Mucosa of stomach (tissue), 1 donor: ENCODE measurements at regions not wholly inside any gene's neighbourhood (a gene's known extent, or its start where the extent isn't known, plus 50 kb on each side); places are given as distances from the start of the nearest gene placed in this dataset.

Experiments
- H3K27me3 ChIP-seq: one replicate; pipeline ENCODE4 v1.7.0; 2013; ENCODE audit warnings: mild to moderate bottlenecking, low read length; ENCODE audit not compliant: control insufficient read depth, insufficient read depth
- H3K36me3 ChIP-seq: one replicate; pipeline ENCODE4 v1.7.0; 2013; ENCODE audit warnings: low read length; ENCODE audit not compliant: control insufficient read depth, insufficient read depth
- H3K4me1 ChIP-seq: one replicate; pipeline ENCODE4 v1.7.0; 2013; ENCODE audit warnings: mild to moderate bottlenecking, low read length; ENCODE audit not compliant: control insufficient read depth, insufficient read depth
- H3K4me3 ChIP-seq: one replicate; pipeline ENCODE4 v1.7.0; 2013; ENCODE audit warnings: low read length
- H3K9ac ChIP-seq: one replicate; pipeline ENCODE4 v1.7.0; 2013; ENCODE audit warnings: mild to moderate bottlenecking, low read length, moderate library complexity
- H3K9me3 ChIP-seq: one replicate; pipeline ENCODE4 v1.7.0; 2013; ENCODE audit warnings: mild to moderate bottlenecking, low read length, moderate library complexity; ENCODE audit not compliant: control insufficient read depth
- donor health status: Pancreatic carcinoma.

GRCh38 chr3:35523074-35523473, 116.3 kb upstream of the ARPP21 start:
- no peak overlapping the region for H3K4me3 ChIP-seq
- H3K4me1 ChIP-seq, result no peaks in the 10 kb centered on the region
- no peaks in the 10 kb centered on the region for H3K9me3 ChIP-seq
- no peaks in the 10 kb centered on the region for H3K36me3 ChIP-seq
- H3K9ac ChIP-seq, result no peak overlapping the region
- H3K27me3 ChIP-seq, result no peaks in the 10 kb centered on the region

- Histone ChIP-seq H3K9me3 (no peaks in the 10 kb centered on the region), H3K4me3 (no peak overlapping the region), H3K27me3 (no peaks in the 10 kb centered on the region), H3K4me1 (no peaks in the 10 kb centered on the region), H3K36me3 (no peaks in the 10 kb centered on the region), H3K9ac (no peak overlapping the region)
Measured at GRCh38 chr3:35523838-35524237, 115.5 kb upstream of the ARPP21 start.

- Histone ChIP-seq H3K27me3 (no peaks in the 10 kb centered on the region), H3K9me3 (no peaks in the 10 kb centered on the region), H3K4me3 (no peak overlapping the region), H3K36me3 (no peaks in the 10 kb centered on the region), H3K4me1 (no peaks in the 10 kb centered on the region), H3K9ac (no peak overlapping the region)
Measured at GRCh38 chr3:35524856-35525255, 114.5 kb upstream of the ARPP21 start.

- no peaks in the 10 kb centered on the region for H3K27me3 ChIP-seq
- H3K4me1 ChIP-seq, result no peaks in the 10 kb centered on the region
- H3K9ac ChIP-seq, result peak overlapping the region; percentile 49
- peak overlapping the region; percentile 28 for H3K4me3 ChIP-seq
- H3K9me3 ChIP-seq, result no peaks in the 10 kb centered on the region
- H3K36me3 ChIP-seq, result no peaks in the 10 kb centered on the region
Measured at GRCh38 chr3:35528728-35529127, 110.6 kb upstream of the ARPP21 start.

GRCh38 chr3:35529337-35529736, 110.0 kb upstream of the ARPP21 start:
- H3K36me3 ChIP-seq, result no peaks in the 10 kb centered on the region
- H3K27me3 ChIP-seq, result no peaks in the 10 kb centered on the region
- no peaks in the 10 kb centered on the region for H3K4me1 ChIP-seq
- no peak overlapping the region for H3K4me3 ChIP-seq
- H3K9me3 ChIP-seq, result no peaks in the 10 kb centered on the region
- peak overlapping the region; percentile 49 for H3K9ac ChIP-seq

- H3K36me3 ChIP-seq, result no peaks in the 10 kb centered on the region
- no peaks in the 10 kb centered on the region for H3K27me3 ChIP-seq
- no peak overlapping the region for H3K4me3 ChIP-seq
- H3K9ac ChIP-seq, result no peak overlapping the region
- H3K9me3 ChIP-seq, result no peaks in the 10 kb centered on the region
- no peaks in the 10 kb centered on the region for H3K4me1 ChIP-seq
Measured at GRCh38 chr3:35537265-35537664, 102.1 kb upstream of the ARPP21 start.

GRCh38 chr3:35544976-35545375, 94.3 kb upstream of the ARPP21 start:
- Histone ChIP-seq H3K36me3 (no peaks in the 10 kb centered on the region), H3K4me3 (no peak overlapping the region), H3K9ac (no peak overlapping the region), H3K9me3 (no peaks in the 10 kb centered on the region), H3K4me1 (no peaks in the 10 kb centered on the region), H3K27me3 (no peaks in the 10 kb centered on the region)

- Histone ChIP-seq H3K9me3 (no peaks in the 10 kb centered on the region), H3K36me3 (no peaks in the 10 kb centered on the region), H3K9ac (no peak overlapping the region), H3K4me3 (no peak overlapping the region), H3K27me3 (no peaks in the 10 kb centered on the region), H3K4me1 (no peaks in the 10 kb centered on the region)
Measured at GRCh38 chr3:35549690-35550089, 89.6 kb upstream of the ARPP21 start.

- no peaks in the 10 kb centered on the region for H3K36me3 ChIP-seq
- no peaks in the 10 kb centered on the region for H3K27me3 ChIP-seq
- H3K9ac ChIP-seq, result no peak overlapping the region
- H3K4me3 ChIP-seq, result no peak overlapping the region
- no peaks in the 10 kb centered on the region for H3K9me3 ChIP-seq
- H3K4me1 ChIP-seq, result no peaks in the 10 kb centered on the region
Measured at GRCh38 chr3:35562141-35562540, 77.2 kb upstream of the ARPP21 start.

- no peak overlapping the region for H3K9ac ChIP-seq
- no peaks in the 10 kb centered on the region for H3K36me3 ChIP-seq
- H3K4me3 ChIP-seq, result no peak overlapping the region
- H3K9me3 ChIP-seq, result no peaks in the 10 kb centered on the region
- no peaks in the 10 kb centered on the region for H3K27me3 ChIP-seq
- no peaks in the 10 kb centered on the region for H3K4me1 ChIP-seq
Measured at GRCh38 chr3:35565048-35565447, 74.3 kb upstream of the ARPP21 start.
